ENCODE measurements at regions not wholly inside any gene's neighbourhood (a gene's known extent, or its start where the extent isn't known, plus 50 kb on each side); places are given as distances from the start of the nearest gene placed in this dataset.

DNA sequence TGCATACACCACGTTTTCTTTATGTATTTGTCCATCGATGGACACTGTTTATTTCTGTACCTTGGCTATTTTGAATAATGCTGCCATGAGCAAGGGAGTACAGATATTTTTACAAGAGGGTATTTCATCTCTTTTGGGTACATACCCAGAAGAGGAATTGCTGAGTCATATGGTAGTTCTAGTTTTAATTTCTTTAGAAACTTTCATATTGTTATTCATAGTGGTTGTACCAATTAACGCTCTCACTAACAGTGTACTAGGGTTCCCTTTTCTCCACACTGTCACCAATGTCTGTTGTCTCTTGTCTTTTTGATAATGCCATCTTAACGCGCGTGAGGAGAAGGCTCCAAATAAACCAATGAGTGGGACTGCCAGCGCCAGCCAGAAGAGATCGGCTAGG lies 257.6 kb upstream of the EDIL3 start:
- no peaks in the 10 kb centered on the region for H3K4me1 Mint-ChIP-seq (ENCODE audit: low read depth, unreplicated experiment)
- Histone ChIP-seq H3K9me3 (no peaks in the 10 kb centered on the region), H3K4me1 (no peaks in the 10 kb centered on the region), H3K27me3 (replicated peaks; ENCODE audit: control insufficient read depth, insufficient read depth, low read length) (no peaks in the 10 kb centered on the region), H3K4me3 (ENCODE audit: low read depth, low read length) (no peak overlapping the region), H3K36me3 (ENCODE audit: control insufficient read depth, insufficient read depth, low read length) (no peaks in the 10 kb centered on the region)
- H3K27ac Mint-ChIP-seq (ENCODE audit: unreplicated experiment), result no peak overlapping the region
- no peak for DNase-seq
- BruUV-seq (replicated peaks), result no TSS peak
- TF ChIP-seq, protein P1, sequence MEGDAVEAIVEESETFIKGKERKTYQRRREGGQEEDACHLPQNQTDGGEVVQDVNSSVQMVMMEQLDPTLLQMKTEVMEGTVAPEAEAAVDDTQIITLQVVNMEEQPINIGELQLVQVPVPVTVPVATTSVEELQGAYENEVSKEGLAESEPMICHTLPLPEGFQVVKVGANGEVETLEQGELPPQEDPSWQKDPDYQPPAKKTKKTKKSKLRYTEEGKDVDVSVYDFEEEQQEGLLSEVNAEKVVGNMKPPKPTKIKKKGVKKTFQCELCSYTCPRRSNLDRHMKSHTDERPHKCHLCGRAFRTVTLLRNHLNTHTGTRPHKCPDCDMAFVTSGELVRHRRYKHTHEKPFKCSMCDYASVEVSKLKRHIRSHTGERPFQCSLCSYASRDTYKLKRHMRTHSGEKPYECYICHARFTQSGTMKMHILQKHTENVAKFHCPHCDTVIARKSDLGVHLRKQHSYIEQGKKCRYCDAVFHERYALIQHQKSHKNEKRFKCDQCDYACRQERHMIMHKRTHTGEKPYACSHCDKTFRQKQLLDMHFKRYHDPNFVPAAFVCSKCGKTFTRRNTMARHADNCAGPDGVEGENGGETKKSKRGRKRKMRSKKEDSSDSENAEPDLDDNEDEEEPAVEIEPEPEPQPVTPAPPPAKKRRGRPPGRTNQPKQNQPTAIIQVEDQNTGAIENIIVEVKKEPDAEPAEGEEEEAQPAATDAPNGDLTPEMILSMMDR (IDR thresholded peaks at IDR 0.05; ENCODE audit: insufficient read depth in 1 of 2, low read depth in 1 of 2, low read length in 1 of 2, severe bottlenecking in 1 of 2, unreplicated experiment in 1 of 2), result no peak
- no peaks in the 10 kb centered on the region for H3K36me3 Mint-ChIP-seq (ENCODE audit: insufficient read depth, unreplicated experiment)
- H3K9me3 Mint-ChIP-seq (ENCODE audit: unreplicated experiment), result no peaks in the 10 kb centered on the region
- peaks cover 8% of the 10 kb centered on the region for H3K27me3 Mint-ChIP-seq (ENCODE audit: insufficient read depth, unreplicated experiment)
- intact Hi-C loops (cut with micrococcal nuclease; ENCODE audit: unreplicated experiment), result no loop called here
- H3K4me3 Mint-ChIP-seq (ENCODE audit: unreplicated experiment), result no peak overlapping the region
- CTCF ChIA-PET, result no interaction called here
- POLR2A ChIA-PET, result no interaction called here

DNA sequence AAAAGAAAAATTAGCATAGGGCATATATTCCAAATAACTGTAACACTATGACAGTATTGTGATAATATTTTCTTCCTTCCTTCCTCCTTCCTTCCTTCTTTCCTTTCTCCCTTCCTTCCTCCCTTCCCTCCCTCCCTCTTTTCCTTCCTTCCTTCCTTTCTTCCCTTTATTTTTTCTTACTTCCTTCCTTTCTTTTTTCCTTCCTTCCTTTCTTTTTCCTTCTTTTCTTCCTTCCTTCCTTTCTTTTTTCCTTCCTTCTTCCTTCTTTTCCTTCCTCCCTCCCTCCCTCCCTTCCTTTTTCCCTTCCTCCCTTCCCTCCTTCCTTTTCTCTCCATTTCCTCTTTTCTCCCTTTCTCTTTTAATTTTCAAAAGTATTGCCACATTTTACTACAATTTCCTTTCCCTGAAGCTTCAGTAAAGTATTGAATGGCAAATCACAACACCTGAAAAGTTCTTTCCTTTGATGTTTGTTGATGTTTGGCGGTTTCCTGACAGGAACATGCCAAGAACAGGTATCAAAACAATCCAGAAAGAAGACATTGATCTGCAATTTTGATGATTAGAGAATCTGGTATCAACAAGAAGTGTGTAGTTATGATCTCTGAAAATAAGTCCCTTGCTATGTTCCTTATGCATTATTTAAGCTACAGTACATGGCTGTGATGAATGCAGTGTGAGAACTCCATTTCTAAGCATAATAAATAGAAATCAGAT lies 253.1 kb upstream of the EDIL3 start:
- intact Hi-C loops (cut with micrococcal nuclease; ENCODE audit: unreplicated experiment), result no loop called here
- ChIA-PET POLR2A (no interaction called here), CTCF (no interaction called here)
- H3K4me3 ChIP-seq (ENCODE audit: low read depth, low read length), result no peak overlapping the region
- no peaks in the 10 kb centered on the region for H3K9me3 ChIP-seq
- H3K4me3 Mint-ChIP-seq (ENCODE audit: unreplicated experiment), result no peak overlapping the region
- no peaks in the 10 kb centered on the region for H3K27me3 ChIP-seq (replicated peaks; ENCODE audit: control insufficient read depth, insufficient read depth, low read length)
- H3K36me3 ChIP-seq (ENCODE audit: control insufficient read depth, insufficient read depth, low read length), result no peaks in the 10 kb centered on the region
- DNase-seq, result no peak
- BruUV-seq (replicated peaks), result no TSS peak
- peaks cover 3% of the 10 kb centered on the region for H3K27me3 Mint-ChIP-seq (ENCODE audit: insufficient read depth, unreplicated experiment)
- H3K4me1 ChIP-seq, result no peaks in the 10 kb centered on the region
- no peaks in the 10 kb centered on the region for H3K9me3 Mint-ChIP-seq (ENCODE audit: unreplicated experiment)
- H3K4me1 Mint-ChIP-seq (ENCODE audit: low read depth, unreplicated experiment), result no peaks in the 10 kb centered on the region
- no peaks in the 10 kb centered on the region for H3K36me3 Mint-ChIP-seq (ENCODE audit: insufficient read depth, unreplicated experiment)
- TF ChIP-seq, protein P1 (IDR thresholded peaks at IDR 0.05; ENCODE audit: insufficient read depth in 1 of 2, low read depth in 1 of 2, low read length in 1 of 2, severe bottlenecking in 1 of 2, unreplicated experiment in 1 of 2), result no peak
- H3K27ac Mint-ChIP-seq (ENCODE audit: unreplicated experiment), result no peak overlapping the region

- H3K27ac Mint-ChIP-seq (ENCODE audit: unreplicated experiment), result no peak overlapping the region
- TF ChIP-seq, protein P1 (IDR thresholded peaks at IDR 0.05; ENCODE audit: insufficient read depth in 1 of 2, low read depth in 1 of 2, low read length in 1 of 2, severe bottlenecking in 1 of 2, unreplicated experiment in 1 of 2), result no peak
- H3K9me3 Mint-ChIP-seq (ENCODE audit: unreplicated experiment), result no peaks in the 10 kb centered on the region
- Histone ChIP-seq H3K27me3 (replicated peaks; ENCODE audit: control insufficient read depth, insufficient read depth, low read length) (no peaks in the 10 kb centered on the region), H3K4me1 (no peaks in the 10 kb centered on the region), H3K9me3 (no peaks in the 10 kb centered on the region), H3K4me3 (ENCODE audit: low read depth, low read length) (no peak overlapping the region), H3K36me3 (ENCODE audit: control insufficient read depth, insufficient read depth, low read length) (no peaks in the 10 kb centered on the region)
- H3K27me3 Mint-ChIP-seq (ENCODE audit: insufficient read depth, unreplicated experiment), result peaks cover 3% of the 10 kb centered on the region
- H3K4me3 Mint-ChIP-seq (ENCODE audit: unreplicated experiment), result no peak overlapping the region
- CTCF ChIA-PET, result no interaction called here
- intact Hi-C loops (cut with micrococcal nuclease; ENCODE audit: unreplicated experiment), result no loop called here
- no peaks in the 10 kb centered on the region for H3K36me3 Mint-ChIP-seq (ENCODE audit: insufficient read depth, unreplicated experiment)
- POLR2A ChIA-PET, result no interaction called here
- no peaks in the 10 kb centered on the region for H3K4me1 Mint-ChIP-seq (ENCODE audit: low read depth, unreplicated experiment)
- BruUV-seq (replicated peaks), result no TSS peak
- DNase-seq, result peak in 1 of 2 experiments; percentile 31
Measured at GRCh38 chr5:84635235-84636055, 250.8 kb upstream of the EDIL3 start.
